ENCODE measurements at regions not wholly inside any gene's neighbourhood (a gene's known extent, or its start where the extent isn't known, plus 50 kb on each side); places are given as distances from the start of the nearest gene placed in this dataset.
"Not testable (repeated sequence)": the region's sequence is repeated elsewhere in the genome, so short reads cannot be mapped to it uniquely, and the experiment has no call there.

GRCh38 chr3:181929501-181929900 is 217.8 kb downstream of the SOX2 start:
- no peak for DNase-seq (ENCODE audit: low spot score in 2 of 2)
- Histone ChIP-seq H3K27ac (no peak overlapping the region), H3K9me3 (no peaks in the 10 kb centered on the region), H3K36me3 (no peaks in the 10 kb centered on the region), H3K4me3 (no peak overlapping the region), H3K4me1 (no peaks in the 10 kb centered on the region), H3K27me3 (no peaks in the 10 kb centered on the region)
- WGBS = 91% methylated on average over 5 of the region's 5 CpGs
- TF ChIP-seq CTCF (IDR thresholded peaks at IDR 0.05) (no peak), EP300 (IDR thresholded peaks at IDR 0.05) (no peak), POLR2A (IDR thresholded peaks at IDR 0.05) (no peak), POLR2AphosphoS5 (IDR thresholded peaks at IDR 0.05) (no peak)

GRCh38 chr3:181930105-181930504 is 218.4 kb downstream of the SOX2 start:
- Histone ChIP-seq H3K4me3 (no peak overlapping the region), H3K4me1 (no peaks in the 10 kb centered on the region), H3K27ac (no peak overlapping the region), H3K36me3 (no peaks in the 10 kb centered on the region), H3K9me3 (no peaks in the 10 kb centered on the region), H3K27me3 (no peaks in the 10 kb centered on the region)
- 75% methylated on average over 4 of the region's 4 CpGs for WGBS
- no peak for DNase-seq (ENCODE audit: low spot score in 2 of 2)
- no peak for TF ChIP-seq POLR2AphosphoS5 (IDR thresholded peaks at IDR 0.05)

- 72% methylated on average over 4 of the region's 4 CpGs for WGBS
- no peak overlapping the region for H3K4me3 ChIP-seq
- H3K27ac ChIP-seq = no peak overlapping the region
- no peaks in the 10 kb centered on the region for H3K27me3 ChIP-seq
- H3K36me3 ChIP-seq = no peaks in the 10 kb centered on the region
- H3K9me3 ChIP-seq = no peaks in the 10 kb centered on the region
- TF ChIP-seq CTCF (IDR thresholded peaks at IDR 0.05) (no peak), POLR2AphosphoS5 (IDR thresholded peaks at IDR 0.05) (no peak), EP300 (IDR thresholded peaks at IDR 0.05) (no peak), POLR2A (IDR thresholded peaks at IDR 0.05) (no peak)
- no peak for DNase-seq (ENCODE audit: low spot score in 2 of 2)
- H3K4me1 ChIP-seq = no peaks in the 10 kb centered on the region
These were observed 220.3 kb downstream of the SOX2 start for GRCh38 chr3:181932039-181932438.

- Histone ChIP-seq H3K27me3 (no peaks in the 10 kb centered on the region), H3K36me3 (no peaks in the 10 kb centered on the region), H3K4me1 (no peaks in the 10 kb centered on the region), H3K4me3 (no peak overlapping the region), H3K9me3 (no peaks in the 10 kb centered on the region), H3K27ac (no peak overlapping the region)
- TF ChIP-seq POLR2A (IDR thresholded peaks at IDR 0.05) = no peak
- TF ChIP-seq POLR2AphosphoS5 (IDR thresholded peaks at IDR 0.05) = no peak
- no peak for TF ChIP-seq EP300 (IDR thresholded peaks at IDR 0.05)
- no peak for TF ChIP-seq CTCF (IDR thresholded peaks at IDR 0.05)
- WGBS = 65% methylated on average over 4 of the region's 4 CpGs
- DNase-seq (ENCODE audit: low spot score in 2 of 2) = no peak
These were observed 221.4 kb downstream of the SOX2 start for GRCh38 chr3:181933052-181933618.

GRCh38 chr3:181935915-181936314 is 224.2 kb downstream of the SOX2 start:
- DNase-seq (ENCODE audit: low spot score in 2 of 2) = no peak
- Histone ChIP-seq H3K27me3 (no peaks in the 10 kb centered on the region), H3K27ac (no peak overlapping the region), H3K9me3 (no peaks in the 10 kb centered on the region), H3K36me3 (no peaks in the 10 kb centered on the region), H3K4me3 (no peak overlapping the region), H3K4me1 (no peaks in the 10 kb centered on the region)
- no peak for TF ChIP-seq POLR2AphosphoS5 (IDR thresholded peaks at IDR 0.05)
- no peak for TF ChIP-seq POLR2A (IDR thresholded peaks at IDR 0.05)
- no peak for TF ChIP-seq CTCF (IDR thresholded peaks at IDR 0.05)
- no peak for TF ChIP-seq EP300 (IDR thresholded peaks at IDR 0.05)
- 95% methylated on average over 2 of the region's 2 CpGs for WGBS

GRCh38 chr3:181936774-181937173 is 225.0 kb downstream of the SOX2 start:
- Histone ChIP-seq H3K9me3 (no peaks in the 10 kb centered on the region), H3K4me1 (no peaks in the 10 kb centered on the region), H3K36me3 (no peaks in the 10 kb centered on the region), H3K27ac (no peak overlapping the region), H3K27me3 (no peaks in the 10 kb centered on the region), H3K4me3 (no peak overlapping the region)
- DNase-seq (ENCODE audit: low spot score in 2 of 2) = no peak
- TF ChIP-seq POLR2A (IDR thresholded peaks at IDR 0.05) (no peak), CTCF (IDR thresholded peaks at IDR 0.05) (no peak), EP300 (IDR thresholded peaks at IDR 0.05) (no peak), POLR2AphosphoS5 (IDR thresholded peaks at IDR 0.05) (no peak)
- 85% methylated on average over 6 of the region's 6 CpGs for WGBS

GRCh38 chr3:181938580-181938979 is 226.9 kb downstream of the SOX2 start:
- H3K4me1 ChIP-seq; H3K4me3 ChIP-seq; H3K27ac ChIP-seq; DNase-seq (ENCODE audit: low spot score in 2 of 2); H3K36me3 ChIP-seq; H3K9me3 ChIP-seq; H3K27me3 ChIP-seq: not testable (repeated sequence)
- 82% methylated on average over 3 of the region's 3 CpGs for WGBS

All from suprapubic skin (tissue), 4 donors.